Motor neuron (in vitro differentiated cells): ENCODE measurements at regions not wholly inside any gene's neighbourhood (a gene's known extent, or its start where the extent isn't known, plus 50 kb on each side); places are given as distances from the start of the nearest gene placed in this dataset.

Experiments used
- ATAC-seq, 8 experiments: fragments of 200-7000 bp; cut with Tn5 transposase; replicated peaks in 6 of 8; 2 replicates each; pipeline ENCODE4 v1.8.0; 2021; ENCODE audit warnings: mild to moderate bottlenecking in 8 of 8, moderate library complexity in 8 of 8
- H3K27ac ChIP-seq, 2 donors: fragments of 250-450 bp; sonication (Bioruptor Pico); 2 replicates each; pipeline ENCODE4 v1.9.0; 2021; ENCODE audit warnings: antibody characterized with exemption in 2 of 2, mild to moderate bottlenecking in 2 of 2, moderate library complexity in 1 of 2
- H3K4me1 ChIP-seq, 2 donors: fragments of 250-450 bp; sonication (Bioruptor Pico); replicated peaks in 1 of 2; 2 replicates each; pipeline ENCODE4 v1.6.1; 2021; ENCODE audit warnings: antibody characterized with exemption in 2 of 2, mild to moderate bottlenecking in 2 of 2, moderate library complexity in 1 of 2
- H3K4me3 ChIP-seq, 5 donors: fragments of 250-450 bp; sonication (Bioruptor Pico); 2 replicates each; pipeline ENCODE4 v1.9.0; 2021; ENCODE audit warnings: antibody characterized with exemption in 5 of 5, mild to moderate bottlenecking in 5 of 5, moderate library complexity in 4 of 5
- WGBS, 10 experiments: fragments of 450-650 bp; shearing (Covaris generic); methylation state at CpG; one replicate each; pipeline ENCODE4 v1.0.0; 2022; 5-methylcytosine and 5-hydroxymethylcytosine counted together
- in situ Hi-C, 9 experiments: fragments of 400-800 bp; cut with MboI; loops; one replicate each; pipeline ENCODE4 v1.15.0; 2021; ENCODE audit warnings: low sequenced_read_pairs in 9 of 9, low pct_unique_long_range_greater_than_20kb in 2 of 9; ENCODE audit not compliant: unreplicated experiment in 9 of 9

GRCh38 chr1:116273042-116273783 lies 99.8 kb upstream of the ATP1A1 start:
- H3K27ac ChIP-seq = no peak overlapping the region
- in situ Hi-C loops = no loop called here
- no peak overlapping the region for H3K4me3 ChIP-seq
- H3K4me1 ChIP-seq = no peaks in the 10 kb centered on the region
- 40 to 94% (median 72%) methylated on average over 3 to 8 of the region's 8 CpGs; no CpG with 5 or more reads in 2 of the 10 experiments for WGBS, 10 experiments
- ATAC-seq = peak in 2 of 8 experiments; percentile 18 to 44

- H3K4me3 ChIP-seq = no peak overlapping the region
- ATAC-seq = no peak
- in situ Hi-C loops = loop anchor here in 1 of 9 experiments (25.0 kb wide), 1 partner anchor 89 kb away; no protein-coding TSS in a partner anchor
- WGBS, 10 experiments = 0 to 100% (median 83%) methylated on average over 1 to 7 of the region's 7 CpGs; no CpG with 5 or more reads in 3 of the 10 experiments
- no peaks in the 10 kb centered on the region for H3K4me1 ChIP-seq
- no peak overlapping the region for H3K27ac ChIP-seq
Measured at GRCh38 chr1:116276532-116276931, 96.5 kb upstream of the ATP1A1 start.

GRCh38 chr1:116277840-116278540 lies 95.1 kb upstream of the ATP1A1 start:
- 0 to 82% (median 61%) methylated on average over 2 to 6 of the region's 6 CpGs; no CpG with 5 or more reads in 2 of the 10 experiments for WGBS, 10 experiments
- Histone ChIP-seq H3K27ac (no peak overlapping the region), H3K4me3 (no peak overlapping the region), H3K4me1 (no peaks in the 10 kb centered on the region)
- ATAC-seq = no peak
- in situ Hi-C loops = loop anchor here in 1 of 9 experiments (25.0 kb wide), 1 partner anchor 91 kb away; no protein-coding TSS in a partner anchor

GRCh38 chr1:116278541-116278866 lies 94.5 kb upstream of the ATP1A1 start:
- no peak overlapping the region for H3K4me3 ChIP-seq
- no peak overlapping the region for H3K27ac ChIP-seq
- no peaks in the 10 kb centered on the region for H3K4me1 ChIP-seq
- in situ Hi-C loops = loop anchor here in 1 of 9 experiments (25.0 kb wide), 1 partner anchor 91 kb away; no protein-coding TSS in a partner anchor
- ATAC-seq = no peak
- WGBS, 10 experiments = 0 to 100% (median 89%) methylated on average over 1 to 6 of the region's 6 CpGs; no CpG with 5 or more reads in 3 of the 10 experiments

- 21 to 97% (median 81%) methylated on average over 2 to 3 of the region's 3 CpGs; no CpG with 5 or more reads in 1 of the 10 experiments for WGBS, 10 experiments
- Histone ChIP-seq H3K27ac (no peak overlapping the region), H3K4me1 (no peaks in the 10 kb centered on the region), H3K4me3 (no peak overlapping the region)
- no peak for ATAC-seq
- in situ Hi-C loops = loop anchor here in 1 of 9 experiments (25.0 kb wide), 1 partner anchor 92 kb away; no protein-coding TSS in a partner anchor
Measured at GRCh38 chr1:116279715-116280114, 93.3 kb upstream of the ATP1A1 start.

GRCh38 chr1:116284819-116285390 lies 88.1 kb upstream of the ATP1A1 start:
- WGBS, 10 experiments = 13 to 91% (median 74%) methylated on average over 2 to 5 of the region's 5 CpGs; no CpG with 5 or more reads in 2 of the 10 experiments
- peak in 1 of 8 experiments; percentile 39 for ATAC-seq
- H3K27ac ChIP-seq = no peak overlapping the region
- in situ Hi-C loops = loop anchor here in 1 of 9 experiments (25.0 kb wide), 1 partner anchor 98 kb away; no protein-coding TSS in a partner anchor
- H3K4me3 ChIP-seq = no peak overlapping the region
- H3K4me1 ChIP-seq = no peaks in the 10 kb centered on the region

- no peak for ATAC-seq
- H3K27ac ChIP-seq = no peak overlapping the region
- no peak overlapping the region for H3K4me3 ChIP-seq
- 0 to 100% (median 92%) methylated on average over 1 of the region's 1 CpG; no CpG with 5 or more reads in 4 of the 10 experiments for WGBS, 10 experiments
- H3K4me1 ChIP-seq = no peaks in the 10 kb centered on the region
- in situ Hi-C loops = loop anchor here in 1 of 9 experiments (25.0 kb wide), 1 partner anchor 99 kb away; no protein-coding TSS in a partner anchor
Measured at GRCh38 chr1:116286541-116286971, 86.5 kb upstream of the ATP1A1 start.

GRCh38 chr1:116287341-116288200 lies 85.5 kb upstream of the ATP1A1 start:
- no peak for ATAC-seq
- in situ Hi-C loops = loop anchor here in 1 of 9 experiments (25.0 kb wide), 1 partner anchor 100 kb away; no protein-coding TSS in a partner anchor
- 33 to 88% (median 73%) methylated on average over 1 to 5 of the region's 5 CpGs; no CpG with 5 or more reads in 1 of the 10 experiments for WGBS, 10 experiments

GRCh38 chr1:116288201-116288598 lies 84.8 kb upstream of the ATP1A1 start:
- in situ Hi-C loops = loop anchor here in 1 of 9 experiments (25.0 kb wide), 1 partner anchor 101 kb away; no protein-coding TSS in a partner anchor
- 40 to 88% (median 64%) methylated on average over 1 to 2 of the region's 2 CpGs; no CpG with 5 or more reads in 6 of the 10 experiments for whole genome bisulfite sequencing, 10 experiments

More at GRCh38 chr1:116287341-116288200, 85.5 kb upstream of the ATP1A1 start:
- no peaks in the 10 kb centered on the region for H3K4me1 ChIP-seq
- H3K27ac ChIP-seq = no peak overlapping the region
- no peak overlapping the region for H3K4me3 ChIP-seq

GRCh38 chr1:116289193-116289592 lies 83.9 kb upstream of the ATP1A1 start:
- no peak overlapping the region for H3K27ac ChIP-seq
- in situ Hi-C loops = loop anchor here in 1 of 9 experiments (25.0 kb wide), 1 partner anchor 102 kb away; no protein-coding TSS in a partner anchor
- no peak for ATAC-seq
- WGBS, 10 experiments = 33 to 100% (median 79%) methylated on average over 1 to 2 of the region's 2 CpGs; no CpG with 5 or more reads in 3 of the 10 experiments
- H3K4me1 ChIP-seq = no peaks in the 10 kb centered on the region
- H3K4me3 ChIP-seq = no peak overlapping the region

More at GRCh38 chr1:116288201-116288598, 84.8 kb upstream of the ATP1A1 start:
- no peak for ATAC-seq
- Histone ChIP-seq H3K27ac (no peak overlapping the region), H3K4me1 (no peaks in the 10 kb centered on the region), H3K4me3 (no peak overlapping the region)

GRCh38 chr1:116290085-116290705 lies 82.8 kb upstream of the ATP1A1 start:
- no peak overlapping the region for H3K4me3 ChIP-seq
- peak in 2 of 8 experiments; percentile 18 to 78 for ATAC-seq
- in situ Hi-C loops = loop anchor here in 1 of 9 experiments (25.0 kb wide), 1 partner anchor 103 kb away; no protein-coding TSS in a partner anchor
- H3K4me1 ChIP-seq = no peaks in the 10 kb centered on the region
- WGBS, 10 experiments = 14 to 100% (median 78%) methylated on average over 1 to 3 of the region's 3 CpGs; no CpG with 5 or more reads in 1 of the 10 experiments
- H3K27ac ChIP-seq = no peak overlapping the region
